ENCODE measurements at regions not wholly inside any gene's neighbourhood (a gene's known extent, or its start where the extent isn't known, plus 50 kb on each side); places are given as distances from the start of the nearest gene placed in this dataset.

DNA sequence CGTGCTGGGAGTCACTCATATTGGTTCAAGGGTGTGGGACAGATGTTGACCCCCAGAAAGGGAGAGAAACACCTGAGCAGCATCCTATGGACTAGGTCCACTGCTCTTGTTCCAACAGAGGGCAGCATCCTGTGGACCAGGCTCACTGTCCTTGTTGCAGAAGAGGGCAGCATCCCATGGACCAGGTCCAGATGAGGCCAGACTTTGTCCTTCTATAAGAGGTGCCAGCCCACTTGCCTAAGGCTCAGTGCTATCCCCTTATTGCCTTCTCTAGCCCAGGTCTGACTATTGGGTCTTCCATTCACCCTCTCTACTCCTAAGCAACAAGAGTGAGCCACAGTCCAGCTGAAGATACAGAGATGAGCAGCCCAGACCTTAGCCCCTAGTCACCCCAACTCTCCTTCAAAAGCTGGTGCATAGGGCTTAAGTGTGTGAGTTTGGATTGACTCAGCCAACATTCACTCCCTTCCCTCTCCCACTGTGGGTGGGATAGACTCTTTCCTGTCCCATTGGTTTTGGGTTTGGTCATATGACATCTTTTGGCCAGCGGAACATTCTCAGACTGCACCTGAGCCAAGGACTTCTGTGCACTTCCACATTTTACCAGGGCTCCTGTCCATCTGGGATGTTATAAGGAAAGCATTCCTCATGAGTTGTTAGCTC lies 132.4 kb upstream of the GPC1 start:
- TF ChIP-seq, protein P1, sequence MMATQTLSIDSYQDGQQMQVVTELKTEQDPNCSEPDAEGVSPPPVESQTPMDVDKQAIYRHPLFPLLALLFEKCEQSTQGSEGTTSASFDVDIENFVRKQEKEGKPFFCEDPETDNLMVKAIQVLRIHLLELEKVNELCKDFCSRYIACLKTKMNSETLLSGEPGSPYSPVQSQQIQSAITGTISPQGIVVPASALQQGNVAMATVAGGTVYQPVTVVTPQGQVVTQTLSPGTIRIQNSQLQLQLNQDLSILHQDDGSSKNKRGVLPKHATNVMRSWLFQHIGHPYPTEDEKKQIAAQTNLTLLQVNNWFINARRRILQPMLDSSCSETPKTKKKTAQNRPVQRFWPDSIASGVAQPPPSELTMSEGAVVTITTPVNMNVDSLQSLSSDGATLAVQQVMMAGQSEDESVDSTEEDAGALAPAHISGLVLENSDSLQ (IDR thresholded peaks at IDR 0.05) = no peak
- TF ChIP-seq ZNF384 (IDR thresholded peaks at IDR 0.05) (no peak), LEF1 (IDR thresholded peaks at IDR 0.05; ENCODE audit: borderline replicate concordance) (no peak), FOXM1 (IDR thresholded peaks at IDR 0.05; ENCODE audit: borderline replicate concordance) (no peak)
